Islet of Langerhans (tissue), 1 donor: ENCODE measurements at regions not wholly inside any gene's neighbourhood (a gene's known extent, or its start where the extent isn't known, plus 50 kb on each side); places are given as distances from the start of the nearest gene placed in this dataset.

ENCODE experiments used
- FAIRE-seq: peaks from one replicate; lab custom pipeline; 2011; peaks lifted over from hg19 to GRCh38; lab: Jason Lieb, UNC

- no peak for FAIRE-seq
These were observed 84.7 kb upstream of the NLGN4X start for GRCh38 chrX:6313356-6313755.

- no peak for FAIRE-seq
These were observed 82.9 kb upstream of the NLGN4X start for GRCh38 chrX:6311540-6311939.

- no peak for FAIRE-seq
These were observed 78.5 kb upstream of the NLGN4X start for GRCh38 chrX:6307156-6307555.

GRCh38 chrX:6299724-6300123, 71.1 kb upstream of the NLGN4X start:
- FAIRE-seq: no peak

- no peak for FAIRE-seq
These were observed 65.0 kb upstream of the NLGN4X start for GRCh38 chrX:6293716-6294115.

DNA sequence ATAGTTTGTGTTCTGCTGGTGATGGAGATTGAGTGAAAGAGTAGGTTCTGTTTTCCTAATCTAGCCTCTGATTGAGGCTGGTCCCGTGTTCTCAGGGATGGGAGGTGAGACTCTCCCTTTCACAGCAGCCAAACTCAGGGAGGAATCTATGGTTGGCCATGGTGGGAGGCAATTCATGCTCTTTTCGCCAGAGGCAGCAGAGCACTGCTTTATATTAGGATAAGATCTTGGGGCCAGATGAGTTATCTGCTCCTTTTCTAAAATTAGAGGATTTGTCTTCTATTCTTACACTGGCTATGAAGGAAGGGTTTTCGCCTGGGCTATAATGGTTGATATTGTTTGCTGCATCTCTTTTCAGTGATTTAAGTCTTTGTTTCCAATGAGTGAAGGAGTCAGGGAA, 63.9 kb upstream of the NLGN4X start:
- no peak for FAIRE-seq

- FAIRE-seq: no peak
These were observed 62.8 kb upstream of the NLGN4X start for GRCh38 chrX:6291444-6291843.

GRCh38 chrX:6283826-6284225, 55.2 kb upstream of the NLGN4X start:
- no peak for FAIRE-seq

- FAIRE-seq: no peak
These were observed 50.7 kb upstream of the NLGN4X start for GRCh38 chrX:6279277-6279909.
